HL-60 (cell line): ENCODE measurements at regions not wholly inside any gene's neighbourhood (a gene's known extent, or its start where the extent isn't known, plus 50 kb on each side); places are given as distances from the start of the nearest gene placed in this dataset.

Experiments used
- POLR2AphosphoS5 ChIP-seq: IDR thresholded peaks from 2 replicates; pipeline ENCODE4 v1.6.1; 2012; ENCODE audit warnings: low read depth
- TF ChIP-seq, protein P1 (sequence below): IDR thresholded peaks from one replicate; pipeline ENCODE4 v1.5.1; 2011; ENCODE audit warnings: low read length, control low read depth, inconsistent platforms; ENCODE audit not compliant: insufficient read depth

DNA sequence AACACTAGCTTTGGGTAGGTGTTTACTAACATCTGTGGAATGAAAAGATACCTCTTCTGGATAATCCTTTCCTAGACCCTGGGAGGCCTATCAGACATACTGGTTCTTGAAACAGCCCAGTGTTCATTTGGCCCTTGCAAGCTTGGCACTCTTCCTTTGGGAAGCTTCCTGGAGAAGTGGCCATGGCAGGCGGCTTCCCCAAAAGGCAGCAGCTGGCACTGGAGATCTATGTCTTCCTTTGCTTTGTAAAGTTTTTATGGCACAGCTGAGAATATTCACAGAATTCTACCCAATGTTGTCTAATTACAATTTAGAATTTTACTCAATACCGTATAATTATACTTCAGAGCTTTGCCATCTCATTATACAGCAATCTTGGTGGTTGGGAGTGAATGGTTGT, 199.2 kb upstream of the C11orf87 start:
- TF ChIP-seq, protein P1, sequence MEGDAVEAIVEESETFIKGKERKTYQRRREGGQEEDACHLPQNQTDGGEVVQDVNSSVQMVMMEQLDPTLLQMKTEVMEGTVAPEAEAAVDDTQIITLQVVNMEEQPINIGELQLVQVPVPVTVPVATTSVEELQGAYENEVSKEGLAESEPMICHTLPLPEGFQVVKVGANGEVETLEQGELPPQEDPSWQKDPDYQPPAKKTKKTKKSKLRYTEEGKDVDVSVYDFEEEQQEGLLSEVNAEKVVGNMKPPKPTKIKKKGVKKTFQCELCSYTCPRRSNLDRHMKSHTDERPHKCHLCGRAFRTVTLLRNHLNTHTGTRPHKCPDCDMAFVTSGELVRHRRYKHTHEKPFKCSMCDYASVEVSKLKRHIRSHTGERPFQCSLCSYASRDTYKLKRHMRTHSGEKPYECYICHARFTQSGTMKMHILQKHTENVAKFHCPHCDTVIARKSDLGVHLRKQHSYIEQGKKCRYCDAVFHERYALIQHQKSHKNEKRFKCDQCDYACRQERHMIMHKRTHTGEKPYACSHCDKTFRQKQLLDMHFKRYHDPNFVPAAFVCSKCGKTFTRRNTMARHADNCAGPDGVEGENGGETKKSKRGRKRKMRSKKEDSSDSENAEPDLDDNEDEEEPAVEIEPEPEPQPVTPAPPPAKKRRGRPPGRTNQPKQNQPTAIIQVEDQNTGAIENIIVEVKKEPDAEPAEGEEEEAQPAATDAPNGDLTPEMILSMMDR = no peak
- no peak for TF ChIP-seq POLR2AphosphoS5
